RPMI8226 (cell line): ENCODE measurements at regions not wholly inside any gene's neighbourhood (a gene's known extent, or its start where the extent isn't known, plus 50 kb on each side); places are given as distances from the start of the nearest gene placed in this dataset.

Experiments
- DNase-seq: peaks from one replicate; pipeline ENCODE4 v3.0.0-alpha.2; 2015

DNA sequence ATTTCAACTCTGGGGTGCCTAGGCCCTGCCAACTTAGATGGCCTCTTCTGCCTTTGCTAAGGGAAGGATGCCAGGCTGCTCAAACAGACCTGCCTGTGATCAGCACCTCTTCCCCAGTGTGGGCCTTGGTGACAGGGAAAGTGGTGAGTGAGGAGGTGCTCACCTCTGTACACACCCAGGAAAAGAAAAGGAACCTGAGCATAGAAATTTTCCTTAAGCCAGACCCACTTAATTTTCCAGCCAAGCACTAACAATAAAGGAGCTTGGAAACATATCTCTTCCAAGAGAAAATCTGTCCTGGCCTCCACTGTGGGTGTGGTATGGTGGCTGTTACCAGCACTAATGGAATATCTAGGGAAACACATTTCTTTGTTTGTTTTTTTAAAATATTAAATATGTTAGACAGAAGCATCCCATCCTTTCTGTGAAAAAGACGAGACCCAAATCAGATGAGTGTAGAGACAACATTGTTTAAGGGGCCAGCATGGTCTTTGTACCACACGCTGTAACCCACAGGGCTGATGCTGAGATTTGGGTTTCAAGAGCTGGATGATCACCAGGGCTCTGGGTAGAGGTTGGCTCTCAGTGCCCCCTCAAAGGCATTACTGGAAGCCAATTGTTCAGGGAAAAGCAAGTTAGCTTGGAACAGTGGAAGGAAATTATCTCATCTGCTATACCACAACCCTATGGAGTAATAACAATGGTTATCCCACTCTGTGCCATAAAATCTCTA lies 472.2 kb downstream of the INSC start:
- no peak for DNase-seq

- DNase-seq, result no peak
Observed at GRCh38 chr11:15589070-15589626, 474.4 kb downstream of the INSC start.

- no peak for DNase-seq
Observed at GRCh38 chr11:15590132-15590531, 475.4 kb downstream of the INSC start.

GRCh38 chr11:15591112-15591537 lies 476.4 kb downstream of the INSC start:
- DNase-seq, result no peak

DNA sequence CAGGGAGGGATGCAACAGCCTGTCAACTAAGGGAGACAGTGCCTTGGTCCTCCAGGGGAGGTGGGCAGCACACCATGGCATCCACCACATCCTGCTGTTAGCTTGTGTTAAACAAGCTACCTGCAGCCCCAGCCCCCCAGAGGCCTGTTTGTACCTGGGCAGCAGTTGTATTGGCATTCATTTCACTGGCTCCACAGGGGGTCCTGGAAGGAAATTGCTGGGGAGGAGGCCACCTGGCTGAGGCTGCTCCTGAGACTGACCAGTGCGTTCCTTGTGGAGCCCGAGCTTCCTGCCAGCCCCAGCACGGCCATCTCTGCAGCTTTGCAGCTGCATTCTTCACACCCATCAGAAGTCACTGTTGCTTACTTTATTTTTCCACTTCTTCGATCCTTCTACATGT lies 479.9 kb downstream of the INSC start:
- DNase-seq, result no peak

GRCh38 chr11:15599376-15599775 lies 484.7 kb downstream of the INSC start:
- DNase-seq, result no peak

DNA sequence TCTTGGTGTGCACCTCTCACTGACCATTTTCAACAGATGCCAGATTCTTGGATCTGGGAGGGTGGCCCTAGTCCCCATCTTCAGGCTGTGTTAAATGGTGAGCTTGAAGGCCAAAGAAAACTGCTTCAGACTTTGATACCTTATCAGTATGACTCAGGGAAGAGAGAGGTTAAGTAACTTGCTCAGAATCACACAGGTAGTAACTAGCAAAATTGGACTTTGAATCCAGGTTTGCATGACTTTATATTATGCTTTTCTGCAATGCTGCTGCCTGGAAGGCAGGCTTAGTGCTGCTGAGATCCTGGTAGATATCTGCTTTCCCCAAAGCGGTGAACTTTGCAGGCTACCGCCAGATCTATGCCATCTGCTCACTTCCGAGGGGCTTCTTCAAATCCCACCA lies 487.3 kb downstream of the INSC start:
- DNase-seq, result no peak

GRCh38 chr11:15602785-15603567 lies 488.3 kb downstream of the INSC start:
- no peak for DNase-seq

GRCh38 chr11:15605094-15605493 lies 490.4 kb downstream of the INSC start:
- DNase-seq, result no peak

DNA sequence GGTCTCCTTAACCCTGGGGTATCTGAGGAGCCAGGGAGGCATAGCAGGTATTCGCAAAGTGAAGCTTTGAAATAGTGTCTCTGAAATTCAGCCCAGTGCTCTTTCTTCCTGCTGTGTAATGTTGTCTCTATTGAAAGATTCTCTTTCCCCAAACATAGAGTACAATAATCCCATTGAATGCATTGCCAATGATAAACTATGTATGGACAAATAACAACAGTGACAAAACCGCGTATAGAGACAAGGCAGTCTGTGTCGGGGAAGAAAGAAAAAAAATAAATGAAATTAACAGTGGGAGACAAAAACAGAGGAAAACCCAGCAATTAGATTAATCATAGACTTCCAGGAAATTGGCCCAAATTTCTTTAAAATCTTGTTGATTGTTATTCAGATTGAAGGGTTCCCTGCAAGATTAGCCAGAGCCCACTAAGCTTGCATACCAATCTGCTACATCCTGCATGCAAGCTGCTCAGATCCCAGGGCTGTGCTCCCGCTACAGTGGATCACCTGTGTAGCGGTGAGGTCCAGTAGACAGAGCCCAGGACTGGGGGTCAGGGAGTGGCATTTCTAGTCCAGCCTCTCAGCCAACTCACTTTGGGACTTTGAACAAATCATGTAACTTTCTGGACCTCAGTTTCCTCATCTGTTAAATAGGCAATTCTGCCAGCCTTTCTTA lies 492.8 kb downstream of the INSC start:
- DNase-seq, result no peak

GRCh38 chr11:15609445-15609844 lies 494.7 kb downstream of the INSC start:
- DNase-seq, result no peak

- no peak for DNase-seq
Observed at GRCh38 chr11:15610881-15611280, 496.2 kb downstream of the INSC start.

DNA sequence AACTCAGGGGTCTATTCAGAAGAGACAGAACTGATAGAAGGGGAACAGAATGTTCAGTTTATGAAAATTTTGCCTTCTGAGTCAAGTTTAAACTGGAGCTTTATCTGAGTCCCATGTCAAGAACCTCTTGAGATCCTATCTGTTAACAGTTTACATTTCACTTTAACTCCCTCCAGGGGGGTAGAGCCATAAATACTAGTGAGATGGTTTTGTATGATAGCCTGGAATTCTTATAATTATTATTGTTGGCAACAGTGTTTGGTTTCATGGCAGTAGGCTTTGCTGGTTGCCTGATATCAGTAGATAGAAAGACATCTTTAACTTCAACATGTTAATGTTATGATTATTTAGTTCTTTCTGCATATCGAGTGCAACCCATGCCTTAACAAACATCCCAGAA lies 498.5 kb downstream of the INSC start:
- no peak for DNase-seq

DNA sequence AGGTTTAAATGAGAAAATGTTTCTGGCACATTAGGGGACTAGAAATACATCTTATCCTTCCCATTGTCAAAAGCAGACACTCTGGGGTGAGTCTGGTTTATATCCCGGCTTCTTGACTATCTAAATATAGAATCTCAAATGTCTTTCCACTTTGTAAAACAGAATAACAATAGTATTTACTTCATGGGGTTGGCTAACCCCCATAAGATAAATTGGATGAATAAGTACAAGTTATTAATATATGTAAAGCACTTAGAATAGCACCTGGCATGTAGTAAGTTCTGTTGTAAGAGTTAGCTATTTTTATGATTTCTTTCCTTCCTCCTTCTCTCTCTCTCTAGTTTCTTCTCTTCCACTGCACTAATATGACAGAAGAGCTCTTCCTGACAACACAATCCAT lies 499.1 kb downstream of the INSC start:
- no peak for DNase-seq

- DNase-seq, result no peak
Observed at GRCh38 chr11:15615398-15616096, 500.8 kb downstream of the INSC start.

DNA sequence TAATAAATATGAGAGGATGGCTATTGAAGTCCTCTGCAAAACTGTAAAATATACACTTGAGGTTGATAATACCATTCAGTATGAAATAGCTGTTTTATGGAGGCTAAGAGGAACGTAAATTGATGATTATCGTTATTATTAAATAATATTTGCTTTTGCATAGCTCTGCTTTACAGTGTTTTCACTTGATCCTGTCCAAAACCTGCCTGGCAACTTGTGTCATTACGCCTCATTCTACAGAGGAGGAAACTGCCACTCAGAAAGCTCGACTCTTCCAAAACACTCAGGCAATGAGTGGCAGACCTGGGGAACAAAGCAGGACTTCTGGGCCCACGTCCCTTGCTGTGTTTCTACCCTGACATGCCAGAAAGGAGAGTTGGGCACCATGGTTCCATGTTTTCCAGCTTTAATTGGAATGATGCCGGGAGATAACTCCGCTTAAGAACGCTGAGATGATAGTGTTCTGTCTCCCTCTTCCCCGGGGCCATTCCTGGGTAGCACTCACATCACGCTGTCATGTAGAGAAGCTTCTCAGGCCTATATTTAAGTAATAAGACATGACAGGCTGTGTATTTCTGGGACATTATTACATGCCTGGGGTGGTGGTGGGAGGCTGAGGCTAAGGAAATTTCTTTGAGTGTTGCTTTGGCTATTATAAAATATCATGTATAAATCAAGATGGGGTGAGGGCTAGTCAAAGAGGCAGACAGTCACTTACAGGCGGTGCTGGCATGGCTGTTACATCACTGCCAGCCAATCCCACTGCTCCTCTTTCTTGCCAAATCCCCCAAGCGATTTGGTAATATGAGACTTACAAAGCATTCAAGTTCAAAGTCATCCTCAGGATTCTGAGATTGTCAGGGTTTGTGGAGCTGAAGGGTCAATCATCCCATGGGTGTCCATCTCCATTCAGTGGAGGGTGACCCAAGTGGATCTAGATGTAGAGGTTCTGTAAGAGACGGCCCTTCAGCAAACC lies 501.7 kb downstream of the INSC start:
- DNase-seq, result no peak

- no peak for DNase-seq
Observed at GRCh38 chr11:15617126-15617525, 502.4 kb downstream of the INSC start.

- no peak for DNase-seq
Observed at GRCh38 chr11:15618583-15619032, 503.9 kb downstream of the INSC start.

DNA sequence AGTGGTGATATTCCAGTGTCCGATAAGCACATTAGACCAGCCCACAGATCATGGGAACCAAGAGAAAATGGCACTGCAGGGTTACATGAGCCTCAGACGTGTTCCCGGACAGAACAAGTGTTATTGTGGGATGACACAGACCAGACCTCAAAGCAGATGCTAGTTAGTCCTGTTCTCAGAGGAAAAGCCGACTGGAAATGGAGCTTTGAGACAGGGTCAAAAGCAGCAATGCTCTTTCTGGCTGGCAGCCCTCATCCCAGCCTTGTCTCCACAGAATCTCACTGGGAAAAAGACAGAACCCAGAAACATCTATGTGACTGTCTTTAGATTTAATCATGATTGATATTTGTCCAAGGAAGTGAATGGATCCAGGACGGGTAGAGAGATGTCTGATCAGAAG lies 506.8 kb downstream of the INSC start:
- DNase-seq, result no peak

GRCh38 chr11:15622231-15622890 lies 507.6 kb downstream of the INSC start:
- no peak for DNase-seq

GRCh38 chr11:15624701-15625100 lies 510.0 kb downstream of the INSC start:
- DNase-seq, result no peak
